ENCODE measurements at regions not wholly inside any gene's neighbourhood (a gene's known extent, or its start where the extent isn't known, plus 50 kb on each side); places are given as distances from the start of the nearest gene placed in this dataset.

- TF ChIP-seq CTCF (IDR thresholded peaks at IDR 0.05; ENCODE audit: borderline replicate concordance, extremely low read depth, low read length, poor library complexity, severe bottlenecking) (no peak), EZH2 (IDR thresholded peaks at IDR 0.05; ENCODE audit: borderline replicate concordance, low read depth, low read length, severe bottlenecking) (no peak)
These were observed 167.2 kb downstream of the POLR2M start for GRCh38 chr15:57873564-57874209.
